NCI-H187 treated with DMSO at 0.1 percent for 48 hours (cell line): ENCODE measurements at regions not wholly inside any gene's neighbourhood (a gene's known extent, or its start where the extent isn't known, plus 50 kb on each side); places are given as distances from the start of the nearest gene placed in this dataset.
"Not testable (repeated sequence)": the region's sequence is repeated elsewhere in the genome, so short reads cannot be mapped to it uniquely, and the experiment has no call there.

ENCODE experiments used
- DNase-seq: peaks from one replicate; lab custom pipeline; 2025; lab: John Stamatoyannopoulos, UW

DNA sequence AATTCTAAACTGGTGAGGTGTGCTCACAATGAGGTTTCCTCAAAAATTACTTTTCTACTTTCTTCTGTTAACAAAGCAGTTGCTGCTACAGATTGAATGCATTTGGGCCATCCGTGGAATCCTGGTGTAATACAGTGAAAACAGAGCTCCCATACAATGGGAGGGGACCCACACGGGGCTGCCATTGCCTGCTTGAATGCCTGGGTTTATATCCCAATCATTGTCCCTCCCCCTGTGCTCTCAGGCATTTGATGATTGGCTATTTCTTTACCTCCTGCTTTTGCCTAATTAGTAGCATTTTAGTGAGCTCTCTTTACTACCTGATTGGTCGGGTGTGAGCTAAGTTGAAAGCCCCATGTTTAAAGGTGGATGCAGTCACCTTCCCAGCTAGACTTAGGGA lies 52.9 kb upstream of the CSF1 start:
- not testable (repeated sequence) for DNase-seq

DNA sequence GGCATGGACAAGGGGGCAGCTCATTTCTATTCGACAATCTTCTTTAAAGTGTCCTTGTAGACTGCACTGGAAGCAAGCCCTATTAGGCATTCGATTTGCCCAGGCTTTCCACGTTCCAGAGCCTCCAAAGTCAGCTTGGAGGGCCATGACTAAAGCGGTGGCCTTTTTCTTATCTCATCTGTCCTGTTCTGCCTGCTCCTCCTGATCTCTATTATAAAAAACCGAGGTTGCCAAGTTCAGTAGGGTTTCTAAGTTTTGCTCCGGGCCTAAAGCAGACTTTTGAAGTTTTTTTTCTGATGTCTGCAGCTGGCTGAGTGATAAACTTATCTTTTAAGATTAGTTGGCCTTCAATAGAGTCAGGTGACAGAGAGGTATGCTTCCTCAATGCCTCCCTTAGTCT lies 54.7 kb upstream of the CSF1 start:
- not testable (repeated sequence) for DNase-seq

DNA sequence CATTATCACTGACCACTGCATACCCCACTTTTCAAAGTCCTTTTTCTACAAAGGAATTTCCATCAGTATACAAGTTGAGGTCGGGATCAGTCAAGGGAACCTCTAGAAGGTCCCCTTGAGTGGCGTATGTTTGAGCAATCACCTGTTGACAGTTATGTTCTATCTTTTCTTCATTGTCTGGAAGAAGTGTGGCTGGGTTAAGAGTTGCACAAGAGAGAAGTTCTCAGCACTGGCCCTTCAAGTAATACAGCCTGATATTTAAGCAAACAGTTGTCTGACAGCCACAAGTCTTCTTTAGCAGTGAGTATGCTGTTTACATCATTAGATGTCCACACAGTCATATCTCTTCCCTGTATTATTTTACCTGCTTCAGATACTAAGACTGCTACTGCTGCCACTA lies 56.7 kb upstream of the CSF1 start:
- not testable (repeated sequence) for DNase-seq

DNA sequence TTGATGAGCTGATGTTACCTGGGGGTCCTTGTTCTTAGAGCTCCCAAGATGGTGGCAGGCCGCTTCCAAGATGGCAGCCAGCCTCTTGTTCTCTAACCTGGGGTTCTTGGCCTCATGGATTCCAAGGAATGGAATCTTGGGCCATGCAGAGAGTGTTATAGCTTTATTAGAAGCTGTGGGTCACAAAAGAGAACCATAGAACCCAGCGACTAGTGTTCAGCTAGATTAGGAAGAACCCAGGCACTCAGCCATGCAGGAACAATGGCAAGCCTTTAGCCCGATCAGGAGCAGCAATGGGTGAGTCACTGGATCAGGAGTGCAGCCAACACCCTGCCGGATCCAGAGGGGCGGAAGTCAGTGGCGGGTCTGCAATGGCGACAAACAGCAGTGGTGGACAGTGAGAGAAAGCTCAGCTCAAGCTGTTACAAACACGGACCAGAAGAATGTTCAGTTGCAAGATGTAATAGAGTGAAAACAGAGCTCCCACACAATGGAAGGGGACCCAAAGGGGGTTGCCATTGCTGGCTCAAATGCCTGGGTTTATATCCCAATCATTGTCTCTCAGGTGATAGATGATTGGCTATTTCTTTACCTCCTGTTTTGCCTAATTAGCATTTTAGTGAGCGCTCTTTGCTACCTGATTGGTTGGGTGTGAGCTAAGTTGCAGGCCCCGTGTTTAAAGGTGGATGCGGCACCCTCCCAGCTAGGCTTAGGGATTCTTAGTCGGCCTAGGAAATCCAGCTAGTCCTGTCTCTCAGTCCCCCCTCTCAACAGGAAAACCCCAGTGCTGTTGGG lies 58.2 kb upstream of the CSF1 start:
- not testable (repeated sequence) for DNase-seq

DNA sequence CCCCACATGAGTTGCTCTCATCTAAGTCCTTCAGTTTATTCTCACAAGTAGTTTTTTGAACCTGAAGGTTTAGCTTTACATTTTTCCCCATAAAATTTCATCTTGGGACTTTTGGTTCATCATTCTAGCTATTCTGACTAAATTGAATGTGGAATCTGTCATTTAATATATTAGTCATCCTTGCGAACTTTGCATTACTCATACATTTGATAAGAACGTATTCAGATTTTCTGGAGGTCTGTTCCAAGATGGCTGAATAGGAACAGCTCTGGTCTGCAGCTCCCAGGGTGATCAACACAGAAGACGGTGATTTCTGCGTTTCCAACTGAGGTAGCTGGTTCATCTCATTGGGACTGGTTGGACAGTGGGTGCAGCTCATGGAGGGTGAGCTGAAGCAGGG lies 59.8 kb upstream of the CSF1 start:
- DNase-seq, result no peak

DNA sequence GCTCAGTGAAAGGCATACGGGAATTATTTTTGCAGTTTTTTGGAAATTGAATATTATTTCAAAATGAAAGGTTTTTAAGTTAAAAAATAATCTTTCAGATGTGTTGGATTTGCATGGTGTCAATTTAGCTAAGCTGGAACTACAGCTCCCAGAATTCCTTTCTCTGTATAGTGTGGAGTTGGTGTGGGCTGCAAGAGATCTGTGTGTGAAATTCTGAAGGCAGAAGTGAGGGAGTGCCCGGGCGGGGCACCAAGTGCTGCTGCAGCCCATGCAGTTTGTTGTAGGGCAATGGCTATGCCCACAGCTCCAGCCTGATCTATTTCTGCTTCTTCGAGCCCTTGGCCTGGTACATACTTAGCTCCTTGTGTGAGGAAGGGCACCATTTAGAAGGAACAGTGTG lies 60.5 kb upstream of the CSF1 start:
- DNase-seq, result no peak

DNA sequence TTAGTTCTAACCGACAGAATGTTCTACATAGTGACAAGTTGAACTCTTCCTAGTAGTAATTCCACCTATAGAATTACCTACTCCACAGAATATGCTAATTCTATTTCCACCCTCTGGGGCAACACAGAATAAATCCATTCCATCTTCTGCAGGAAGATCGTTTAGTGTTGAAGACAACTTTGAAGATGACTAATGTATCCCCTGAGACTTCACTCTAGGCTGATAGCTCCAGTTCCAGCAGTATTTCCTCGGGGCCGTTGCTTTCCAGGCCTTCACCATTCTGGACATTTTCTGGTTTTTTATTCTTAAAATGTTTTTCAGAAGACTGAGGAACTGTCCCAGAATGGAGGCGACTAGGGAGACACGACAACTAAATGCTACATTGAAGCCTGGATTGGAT lies 61.0 kb upstream of the CSF1 start:
- DNase-seq, result no peak

DNA sequence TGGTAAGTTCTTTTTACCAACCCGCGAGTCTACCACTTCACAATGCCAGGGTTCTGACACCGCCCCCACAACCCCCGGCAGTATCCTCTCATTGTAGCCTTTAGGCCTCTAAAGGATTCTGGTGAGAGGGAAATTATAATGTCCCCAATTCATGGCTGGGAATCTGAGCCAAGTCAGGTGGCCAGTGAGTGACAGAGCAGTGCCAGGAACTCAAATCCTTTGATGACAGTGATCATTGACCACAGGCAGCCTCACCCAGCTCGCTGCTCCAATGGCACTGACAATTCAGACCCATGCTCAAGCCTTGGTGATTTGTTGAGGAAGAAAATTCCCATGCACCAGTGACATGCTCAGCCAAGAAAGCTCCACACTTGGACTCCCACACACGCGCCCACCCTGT lies 63.4 kb upstream of the CSF1 start:
- DNase-seq, result no peak

DNA sequence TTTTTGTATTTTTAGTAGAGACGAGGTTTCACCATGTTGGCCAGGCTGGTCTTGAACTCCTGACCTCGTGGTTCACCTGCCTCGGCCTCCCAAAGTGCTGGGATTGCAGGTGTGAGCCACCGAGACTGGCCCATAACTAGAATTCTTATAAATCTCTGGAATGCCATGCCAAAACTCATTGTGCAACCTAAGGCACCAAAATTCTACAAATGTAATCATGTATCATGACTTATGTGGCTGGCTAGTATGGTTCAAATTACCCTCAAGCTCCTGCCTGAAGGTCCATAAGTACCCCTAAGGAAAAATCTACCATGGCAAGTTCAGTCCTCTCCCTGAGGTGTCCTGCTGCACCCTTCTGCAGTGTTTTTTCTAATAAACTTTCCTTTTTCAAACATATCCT lies 63.8 kb upstream of the CSF1 start:
- DNase-seq, result no peak

DNA sequence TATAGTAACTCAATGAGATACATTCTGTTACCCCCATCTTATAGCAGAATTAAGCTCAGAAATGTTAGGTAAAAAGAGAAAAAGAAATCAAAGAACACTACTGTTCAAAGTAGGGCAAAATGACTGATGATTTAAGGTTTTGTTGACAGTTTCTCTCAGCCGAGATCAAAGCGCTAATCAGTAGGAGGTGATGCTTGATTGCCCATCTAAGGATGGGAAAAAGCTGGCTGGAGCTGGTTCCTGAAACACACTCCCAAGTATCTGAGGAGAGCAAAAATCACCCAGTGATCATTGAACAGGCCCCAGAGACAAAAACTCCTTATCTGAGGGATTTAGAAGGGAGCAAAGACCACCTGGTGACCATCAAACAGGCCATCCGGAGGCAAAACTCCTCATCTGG lies 64.5 kb upstream of the CSF1 start:
- no peak for DNase-seq

DNA sequence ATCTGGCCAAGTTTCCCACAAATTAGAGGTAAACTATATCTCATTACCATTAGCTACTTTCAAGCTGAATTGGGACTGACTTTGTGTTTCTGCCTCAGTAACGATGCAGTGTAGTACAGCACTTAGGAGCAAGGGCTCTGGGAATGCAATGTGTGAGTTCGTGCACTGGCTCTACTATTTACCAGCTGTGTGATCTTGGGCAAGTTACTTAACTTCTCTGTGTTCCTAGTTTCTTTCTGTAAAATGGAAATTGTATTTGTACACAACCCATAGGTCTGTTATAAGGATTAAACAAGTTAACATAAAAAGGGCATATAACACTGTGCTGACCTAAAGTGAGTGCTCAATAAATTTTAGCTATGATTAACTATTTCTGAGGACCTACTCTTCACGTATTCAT lies 65.0 kb upstream of the CSF1 start:
- no peak for DNase-seq

DNA sequence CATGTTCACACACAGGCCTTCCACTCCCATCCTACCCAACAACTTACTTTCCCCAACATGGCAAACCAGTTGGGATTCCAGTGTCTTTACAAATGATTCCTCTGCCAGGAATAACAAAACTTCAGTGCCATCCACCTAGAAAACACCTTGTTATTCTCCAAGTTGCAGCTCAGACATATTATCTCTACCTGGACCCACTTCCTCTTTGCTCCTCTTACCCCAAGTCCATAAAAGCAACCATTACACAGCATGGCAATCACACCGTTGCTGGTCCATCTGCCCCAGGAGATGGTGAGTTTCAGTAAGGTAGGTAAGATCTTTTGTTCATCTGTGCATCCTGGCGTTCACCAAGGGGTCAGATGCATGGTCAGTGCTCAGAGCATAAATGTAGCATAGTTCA lies 66.0 kb upstream of the CSF1 start:
- no peak for DNase-seq

DNA sequence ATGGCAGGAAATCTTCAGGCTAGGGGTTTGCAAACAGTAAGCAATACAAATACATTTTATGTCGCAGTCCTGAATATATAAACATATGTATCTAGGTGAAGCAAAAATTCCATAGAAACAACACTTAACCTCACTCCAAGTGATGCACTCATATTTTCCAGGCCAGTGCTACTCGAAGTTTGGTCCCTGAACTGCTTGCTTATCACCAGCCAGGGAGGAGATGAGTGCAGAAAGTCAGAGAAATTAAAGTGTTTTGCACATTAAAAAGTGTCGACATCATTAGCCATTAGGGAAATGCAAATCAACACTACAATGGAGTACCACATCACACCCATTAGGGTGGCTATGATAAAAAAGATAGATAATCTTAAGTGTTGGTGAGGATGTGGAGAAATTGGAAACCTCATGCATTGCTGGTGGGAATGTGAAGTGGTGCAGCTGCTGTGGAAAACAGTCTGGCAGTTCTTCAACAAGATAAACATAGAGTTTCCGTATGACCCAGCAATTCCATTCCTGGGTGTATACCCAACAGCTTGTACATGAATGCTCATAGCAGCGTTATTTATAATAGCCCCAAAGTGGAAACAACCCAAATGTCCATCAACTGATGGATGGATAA lies 70.5 kb upstream of the CSF1 start:
- no peak for DNase-seq

DNA sequence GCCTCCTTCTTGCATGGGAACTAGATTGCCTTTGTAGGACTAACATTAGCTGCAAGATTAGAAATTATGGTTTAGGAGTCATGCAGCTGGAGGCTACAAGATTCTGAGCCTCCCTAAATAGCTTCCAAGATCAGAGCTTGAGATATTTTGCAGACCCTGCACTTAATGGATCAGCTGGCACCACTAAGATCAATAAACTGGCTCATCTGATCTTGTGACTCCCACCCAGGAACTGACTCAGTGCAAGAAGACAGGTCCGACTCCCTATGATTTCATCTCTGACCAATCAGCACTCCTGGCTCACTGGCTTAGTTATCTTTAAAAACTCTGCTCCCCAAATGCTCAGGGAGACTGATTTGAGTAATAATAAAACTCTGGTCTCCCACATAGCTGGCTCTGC lies 71.4 kb upstream of the CSF1 start:
- not testable (repeated sequence) for DNase-seq

DNA sequence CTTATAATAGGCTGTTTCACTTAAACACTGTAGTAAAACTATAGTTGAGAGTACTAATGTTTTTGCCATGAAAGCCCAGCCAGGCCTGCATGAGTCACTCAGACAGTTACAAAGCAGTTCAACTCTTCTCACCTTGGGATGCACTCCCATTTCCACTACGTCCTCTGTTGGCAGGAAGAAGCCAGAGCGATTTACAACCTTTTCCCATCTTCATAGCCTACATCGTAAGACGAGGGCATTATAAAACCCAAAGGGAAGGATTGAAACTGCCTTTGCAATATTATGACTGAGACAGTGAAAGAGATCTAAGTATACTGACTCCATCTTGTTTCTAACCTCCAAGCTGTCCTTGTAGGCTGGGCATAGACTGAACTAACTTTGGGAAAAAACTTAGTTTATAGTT lies 71.8 kb upstream of the CSF1 start:
- no peak for DNase-seq

DNA sequence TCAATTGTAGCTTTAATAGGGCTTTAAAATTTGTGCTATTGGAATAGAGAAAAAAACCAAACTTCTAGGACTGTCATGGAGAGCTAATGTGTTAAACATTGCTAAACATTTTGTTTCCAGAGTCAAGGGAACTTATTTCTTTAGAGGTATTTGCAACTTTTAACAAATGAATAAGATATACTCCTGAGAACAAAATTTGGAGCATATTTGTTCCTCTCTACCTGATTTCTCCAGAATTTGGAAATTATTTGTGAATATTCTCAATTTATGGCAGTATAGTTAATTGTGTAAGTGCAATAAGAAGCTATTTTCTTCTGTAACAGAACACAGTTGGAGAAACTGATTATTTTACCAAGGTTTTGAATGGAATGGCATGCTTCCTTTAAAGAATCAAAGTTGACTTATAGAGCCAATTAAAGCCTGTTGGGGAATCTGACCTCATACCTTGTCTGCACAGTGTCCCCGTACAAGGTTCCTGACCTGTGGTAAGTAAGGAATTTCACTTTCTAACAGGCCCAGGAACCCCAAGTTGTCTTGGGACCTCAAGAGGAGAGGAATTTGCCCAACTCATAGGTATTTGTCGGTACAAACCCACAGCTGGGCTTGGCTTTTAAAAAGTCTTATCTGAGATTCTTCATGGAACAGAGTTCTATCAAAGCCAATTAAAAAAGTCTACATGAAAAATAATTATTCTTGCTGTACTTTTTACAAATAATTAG lies 72.6 kb upstream of the CSF1 start:
- DNase-seq, result no peak

DNA sequence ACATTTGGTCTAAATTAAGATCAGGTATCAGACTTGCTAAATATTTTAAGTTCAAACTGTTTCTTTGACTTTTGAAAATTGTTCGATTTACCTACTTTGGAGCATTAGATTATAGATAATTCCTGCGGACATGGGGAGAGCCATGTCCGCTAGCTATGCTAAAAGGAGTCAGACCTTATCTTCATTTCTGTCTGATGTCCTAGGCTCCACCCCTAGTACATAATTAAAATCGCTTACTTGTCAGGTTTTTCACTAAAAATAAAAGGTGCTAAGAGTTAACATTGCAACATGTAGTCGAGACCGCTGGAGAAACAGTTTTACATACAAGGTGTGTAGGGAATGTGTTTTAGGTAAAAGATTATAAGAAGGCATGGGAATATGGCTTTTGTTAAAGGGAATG lies 71.9 kb upstream of the EPS8L3 start:
- DNase-seq, result not testable (repeated sequence)

DNA sequence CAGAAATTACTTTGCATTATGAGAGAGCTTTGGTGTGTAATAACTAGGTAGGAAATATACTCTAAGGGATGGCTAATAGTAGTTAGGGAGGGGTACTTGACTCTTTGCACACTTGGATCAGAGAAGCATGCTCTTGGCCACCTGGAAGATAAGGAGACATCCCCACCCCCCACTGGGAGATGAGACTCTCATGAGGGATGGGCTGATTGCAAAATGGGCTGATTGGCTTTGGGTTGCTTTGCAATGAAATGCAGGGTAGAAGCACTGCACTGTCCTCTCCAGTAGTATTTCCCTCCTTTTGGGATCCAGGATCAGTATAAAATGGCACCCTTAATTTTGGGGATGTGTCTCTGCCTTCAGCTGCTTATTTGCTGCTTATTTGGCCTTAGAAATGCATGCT lies 71.2 kb upstream of the EPS8L3 start:
- no peak for DNase-seq

DNA sequence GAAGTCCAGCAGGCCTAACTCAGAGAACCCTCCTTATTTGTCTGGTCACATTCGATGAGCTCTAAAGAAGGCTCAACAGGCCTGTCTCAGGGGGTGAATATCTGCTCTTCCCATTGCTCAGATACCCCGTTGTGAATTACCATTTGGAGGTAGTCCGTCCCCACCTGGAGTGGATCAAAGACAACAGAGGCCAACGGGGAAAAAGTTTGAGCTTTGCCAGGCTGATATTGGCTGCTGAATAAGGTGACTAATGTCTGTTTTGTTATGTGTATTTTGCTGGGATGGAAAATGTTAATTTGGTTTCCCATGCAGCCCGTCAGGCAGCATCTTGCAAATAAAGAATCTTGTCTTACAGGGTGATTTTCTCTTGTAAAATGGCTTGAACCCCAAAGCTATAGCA lies 69.2 kb upstream of the EPS8L3 start:
- DNase-seq, result no peak

DNA sequence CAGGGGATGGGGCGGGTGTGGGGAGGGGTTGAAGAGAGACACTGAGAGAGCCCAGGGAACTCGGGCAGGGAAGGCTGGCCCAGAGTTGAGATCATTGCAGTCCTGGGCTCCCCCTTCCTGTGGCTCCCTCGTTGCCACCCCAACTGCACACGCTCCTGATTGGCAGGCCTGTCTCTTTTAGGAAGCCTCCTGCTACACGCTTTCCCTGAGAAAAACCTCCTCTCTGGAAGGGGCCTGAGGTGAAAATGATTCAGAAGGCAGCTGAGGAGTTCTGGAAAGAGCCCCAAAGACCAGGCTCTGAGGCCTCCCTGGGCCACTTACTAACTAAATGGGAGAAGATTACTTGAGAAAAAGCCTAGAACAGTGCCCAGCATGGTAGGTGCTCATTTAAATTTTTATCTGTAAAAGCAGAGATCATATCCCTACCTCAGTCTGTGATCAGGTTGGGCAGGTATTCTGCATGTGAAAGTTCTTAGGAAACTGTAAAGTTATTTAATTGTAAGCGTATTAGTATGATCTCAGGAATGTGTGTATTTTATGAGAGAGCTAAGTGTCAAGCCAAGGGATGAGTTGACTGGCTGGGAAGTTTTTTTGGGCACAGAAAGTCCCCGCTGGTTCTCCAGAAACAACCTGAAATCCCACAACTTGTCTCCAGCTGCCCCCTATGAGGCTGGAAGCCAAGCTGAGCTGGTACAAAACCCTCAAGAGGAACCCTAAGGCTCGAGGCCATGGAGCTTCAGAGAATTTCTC lies 65.2 kb upstream of the EPS8L3 start:
- no peak for DNase-seq

DNA sequence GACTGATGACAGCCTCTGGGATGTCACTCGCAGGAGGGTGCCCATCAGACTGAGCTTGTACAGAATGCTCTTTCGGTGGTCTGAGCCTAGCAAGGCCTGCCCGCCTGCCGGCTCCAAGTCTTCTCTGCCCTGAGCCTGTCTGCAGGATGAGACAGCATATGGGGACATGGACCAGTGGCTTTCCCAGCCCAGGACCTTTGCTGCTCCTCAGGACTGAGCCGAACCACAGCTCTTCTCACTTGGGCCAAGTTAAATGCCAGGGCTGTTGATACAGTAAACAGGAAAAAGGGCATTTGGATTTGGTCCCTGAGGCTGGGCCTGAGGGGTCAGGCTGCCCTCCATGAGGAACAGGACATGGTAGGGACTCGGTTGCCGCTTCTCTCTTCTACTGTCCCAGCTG lies 64.3 kb upstream of the EPS8L3 start:
- no peak for DNase-seq

DNA sequence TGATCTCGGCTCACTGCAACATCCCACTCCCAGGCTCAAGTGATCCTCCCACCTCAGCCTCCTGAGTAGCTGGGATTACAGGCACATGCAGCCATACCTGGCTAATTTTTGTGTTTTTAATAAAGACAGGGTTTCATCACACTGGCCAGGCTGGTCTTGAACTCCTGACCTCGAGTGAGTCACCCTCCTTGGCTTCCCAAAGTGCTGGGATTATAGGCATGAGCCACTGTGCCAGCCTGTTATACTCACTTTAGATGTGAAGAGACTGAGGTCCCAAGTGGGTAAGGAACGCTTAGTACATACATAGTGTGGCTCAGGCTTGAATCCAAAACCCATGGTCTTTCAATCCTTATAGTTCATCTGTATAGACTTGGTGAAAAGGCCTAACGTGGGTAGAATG lies 63.7 kb upstream of the EPS8L3 start:
- no peak for DNase-seq

DNA sequence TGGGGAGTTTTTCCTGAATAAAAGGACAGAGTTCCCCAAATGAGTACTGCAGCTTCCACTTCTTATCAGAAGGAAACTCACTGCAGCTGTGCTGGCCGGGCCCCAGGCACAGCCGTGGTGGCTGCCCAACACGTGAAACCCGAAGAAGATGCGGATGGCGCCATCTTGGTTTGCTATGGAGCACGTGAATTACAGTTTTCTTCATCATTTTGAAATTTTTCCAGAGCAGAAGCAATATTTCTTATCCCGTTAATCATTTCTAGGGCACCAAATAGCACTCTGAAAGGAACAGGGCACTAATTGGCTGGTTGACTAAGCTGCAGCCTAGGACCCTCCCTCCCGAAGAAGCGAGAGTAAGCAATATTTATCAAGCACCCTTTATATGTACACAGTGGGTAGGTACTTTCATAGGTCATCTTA lies 63.2 kb upstream of the EPS8L3 start:
- DNase-seq, result no peak
